IMR-90 (cell line): ENCODE measurements at regions not wholly inside any gene's neighbourhood (a gene's known extent, or its start where the extent isn't known, plus 50 kb on each side); places are given as distances from the start of the nearest gene placed in this dataset.

ENCODE experiments used
- ATAC-seq: fragments of 200-7000 bp; cut with Tn5 transposase; 2 replicates; pipeline ENCODE4 v1.9.1; 2020; ENCODE audit warnings: low read depth, mild to moderate bottlenecking, moderate library complexity
- BruUV-seq: library from RNA; stranded (reverse); fragments of 400-500 nt; replicated peaks from 2 replicates; lab custom pipeline; 2021; lab: Mats Ljungman, UMichigan
- CTCF ChIA-PET: fragments of 300-600 bp; formaldehyde crosslinking; extraction: SDS; loops from one replicate; lab custom pipeline; 2021; ENCODE audit warnings: antibody characterized with exemption; lab: Yijun Ruan, JAX
- POLR2A ChIA-PET: fragments of 300-600 bp; sonication (Branson Sonifier 250); formaldehyde crosslinking; loops from one replicate; lab custom pipeline; 2022; ENCODE audit warnings: antibody characterized with exemption; ENCODE audit not compliant: unreplicated experiment; lab: Charles Lee
- DNase-seq: peaks from one replicate; pipeline ENCODE4 v3.0.0; 2013
- H2AFZ ChIP-seq: replicated peaks from 2 replicates; pipeline ENCODE3; 2013; ENCODE audit warnings: low read length, mild to moderate bottlenecking; ENCODE audit not compliant: poor library complexity
- H2AK5ac ChIP-seq: 2 replicates; pipeline ENCODE4 v1.6.1; 2013; ENCODE audit warnings: low read depth, low read length, inconsistent platforms
- H2AK9ac ChIP-seq: replicated peaks from 2 replicates; pipeline ENCODE3; 2013; ENCODE audit warnings: mild to moderate bottlenecking, low read depth, low read length, moderate library complexity; ENCODE audit not compliant: poor library complexity
- H2BK120ac ChIP-seq: 2 replicates; pipeline ENCODE4 v1.6.1; 2013; ENCODE audit warnings: low read depth, low read length, inconsistent platforms
- H2BK15ac ChIP-seq: 3 replicates; pipeline ENCODE4 v1.6.1; 2013; ENCODE audit warnings: low read depth, low read length, inconsistent platforms
- H2BK20ac ChIP-seq: 2 replicates; pipeline ENCODE4 v1.6.1; 2013; ENCODE audit warnings: low read depth, mild to moderate bottlenecking, inconsistent platforms, low read length, moderate library complexity
- H2BK5ac ChIP-seq: 2 replicates; pipeline ENCODE4 v1.6.1; 2013; ENCODE audit warnings: mild to moderate bottlenecking, low read depth, low read length, inconsistent platforms; ENCODE audit not compliant: poor library complexity, severe bottlenecking
- H3K14ac ChIP-seq: replicated peaks from 2 replicates; pipeline ENCODE4 v1.6.1; 2013; ENCODE audit warnings: low read depth, low read length, inconsistent platforms
- H3K18ac ChIP-seq: 2 replicates; pipeline ENCODE4 v1.6.1; 2013; ENCODE audit warnings: low read depth, low read length, control low read depth
- H3K23ac ChIP-seq: 2 replicates; pipeline ENCODE4 v1.6.1; 2013; ENCODE audit warnings: low read depth, low read length, inconsistent platforms
- H3K27ac ChIP-seq: 2 replicates; pipeline ENCODE4 v1.5.1; 2013; ENCODE audit warnings: mild to moderate bottlenecking, control low read depth, low read length; ENCODE audit not compliant: insufficient read depth
- H3K27me3 ChIP-seq: 2 replicates; pipeline ENCODE4 v1.6.1; 2013; ENCODE audit warnings: low read length; ENCODE audit not compliant: control insufficient read depth, insufficient read depth
- H3K36me3 ChIP-seq: 2 replicates; pipeline ENCODE4 v1.6.1; 2013; ENCODE audit warnings: low read length, mixed read lengths; ENCODE audit not compliant: control insufficient read depth, insufficient read depth
- H3K4ac ChIP-seq: 2 replicates; pipeline ENCODE4 v1.6.1; 2013; ENCODE audit warnings: low read depth, low read length, inconsistent platforms
- H3K4me1 ChIP-seq: 2 replicates; pipeline ENCODE4 v1.6.1; 2013; ENCODE audit warnings: low read length, mixed read lengths; ENCODE audit not compliant: control insufficient read depth, insufficient read depth
- H3K4me2 ChIP-seq: 2 replicates; pipeline ENCODE4 v1.6.1; 2013; ENCODE audit warnings: low read depth, mild to moderate bottlenecking, control low read depth, low read length, moderate library complexity
- H3K4me3 ChIP-seq: 2 replicates; pipeline ENCODE4 v1.5.1; 2013; ENCODE audit warnings: low read depth, mild to moderate bottlenecking, control low read depth, low read length, moderate library complexity; ENCODE audit not compliant: insufficient read depth
- H3K56ac ChIP-seq: 2 replicates; pipeline ENCODE4 v1.6.1; 2013; ENCODE audit warnings: low read length, inconsistent platforms; ENCODE audit not compliant: insufficient read depth; ENCODE audit errors: extremely low read depth
- H3K79me1 ChIP-seq, 2 experiments: 2 replicates each; pipeline ENCODE4 v1.6.1; 2013; ENCODE audit warnings: low read length in 2 of 2, inconsistent platforms in 1 of 2, low read depth in 1 of 2
- H3K9ac ChIP-seq: 2 replicates; pipeline ENCODE4 v1.6.1; 2013; ENCODE audit warnings: low read depth, low read length, control low read depth
- H3K9me1 ChIP-seq: 2 replicates; pipeline ENCODE4 v1.6.1; 2013; ENCODE audit warnings: low read length, inconsistent platforms; ENCODE audit not compliant: insufficient read depth
- H3K9me3 ChIP-seq: 2 replicates; pipeline ENCODE4 v1.6.1; 2013; ENCODE audit warnings: low read length; ENCODE audit not compliant: control insufficient read depth, insufficient read depth
- H4K20me1 ChIP-seq: 2 replicates; pipeline ENCODE4 v1.6.1; 2013; ENCODE audit warnings: low read length, inconsistent platforms; ENCODE audit not compliant: insufficient read depth
- H4K5ac ChIP-seq: 2 replicates; pipeline ENCODE4 v1.6.1; 2013; ENCODE audit warnings: mild to moderate bottlenecking, low read depth, low read length, control low read depth
- H4K8ac ChIP-seq, 2 experiments: 2 replicates each; pipeline ENCODE4 v1.6.1; 2013; ENCODE audit warnings: low read depth in 2 of 2, low read length in 2 of 2, control low read depth in 1 of 2, inconsistent platforms in 1 of 2
- H4K91ac ChIP-seq: 2 replicates; pipeline ENCODE4 v1.6.1; 2013; ENCODE audit warnings: low read depth, low read length, inconsistent platforms; ENCODE audit not compliant: insufficient read depth
- BHLHE40 ChIP-seq: fragments of 150-350 bp; IDR thresholded peaks from 2 replicates; pipeline ENCODE4 v1.6.1; 2016; ENCODE audit warnings: mild to moderate bottlenecking, low read depth, low read length
- CEBPB ChIP-seq: IDR thresholded peaks from 2 replicates; pipeline ENCODE4 v1.6.1; 2012; ENCODE audit warnings: low read depth, low read length, improper control_type of control experiment
- MAFK ChIP-seq: IDR thresholded peaks from 2 replicates; pipeline ENCODE4 v1.6.1; 2012; ENCODE audit warnings: low read depth, low read length, improper control_type of control experiment
- MXI1 ChIP-seq: IDR thresholded peaks from 2 replicates; pipeline ENCODE4 v1.6.1; 2012; ENCODE audit warnings: low read depth, mild to moderate bottlenecking, low read length, moderate library complexity, borderline replicate concordance
- POLR2A ChIP-seq: IDR thresholded peaks from 2 replicates; pipeline ENCODE4 v1.6.1; 2012; ENCODE audit warnings: mild to moderate bottlenecking, low read depth, low read length
- RCOR1 ChIP-seq: IDR thresholded peaks from 2 replicates; pipeline ENCODE4 v1.6.1; 2012; ENCODE audit warnings: mild to moderate bottlenecking, low read length, improper control_type of control experiment; ENCODE audit not compliant: insufficient replicate concordance
- SMC3 ChIP-seq: fragments of 150-350 bp; IDR thresholded peaks from 2 replicates; pipeline ENCODE4 v1.6.1; 2016; ENCODE audit warnings: low read depth, mild to moderate bottlenecking, antibody characterized with exemption, low read length, moderate library complexity
- WGBS, 2 experiments: methylation state at CpG; one replicate each; pipeline versions ENCODE4 v1.1.5 to v1.1.7; 2013; ENCODE audit warnings: missing lambda C conversion rate in 2 of 2; ENCODE audit not compliant: insufficient read length in 1 of 2; ENCODE audit errors: extremely low coverage in 2 of 2; 5-methylcytosine and 5-hydroxymethylcytosine counted together
- dilution Hi-C: fragments of 300-500 bp; cut with HindIII; formaldehyde crosslinking; loops from one replicate; pipeline ENCODE4 v1.14.3; 2018; ENCODE audit warnings: low sequenced_read_pairs; ENCODE audit not compliant: unreplicated experiment
- in situ Hi-C: fragments of 300-500 bp; cut with MboI; formaldehyde crosslinking; loops from 3 replicates; pipeline ENCODE4 v1.14.3; 2019; ENCODE audit warnings: low sequenced_read_pairs, inconsistent platforms, mixed read lengths
- intact Hi-C: fragments of 100-400 bp; cut with micrococcal nuclease; formaldehyde crosslinking; loops from 2 replicates; pipeline ENCODE4 v1.10.0; 2022
- TF ChIP-seq, protein P1 (sequence below): conservative IDR thresholded peaks from 2 replicates; pipeline ENCODE4 v1.5.1; 2012; ENCODE audit warnings: mild to moderate bottlenecking, low read depth, low read length, improper control_type of control experiment

DNA sequence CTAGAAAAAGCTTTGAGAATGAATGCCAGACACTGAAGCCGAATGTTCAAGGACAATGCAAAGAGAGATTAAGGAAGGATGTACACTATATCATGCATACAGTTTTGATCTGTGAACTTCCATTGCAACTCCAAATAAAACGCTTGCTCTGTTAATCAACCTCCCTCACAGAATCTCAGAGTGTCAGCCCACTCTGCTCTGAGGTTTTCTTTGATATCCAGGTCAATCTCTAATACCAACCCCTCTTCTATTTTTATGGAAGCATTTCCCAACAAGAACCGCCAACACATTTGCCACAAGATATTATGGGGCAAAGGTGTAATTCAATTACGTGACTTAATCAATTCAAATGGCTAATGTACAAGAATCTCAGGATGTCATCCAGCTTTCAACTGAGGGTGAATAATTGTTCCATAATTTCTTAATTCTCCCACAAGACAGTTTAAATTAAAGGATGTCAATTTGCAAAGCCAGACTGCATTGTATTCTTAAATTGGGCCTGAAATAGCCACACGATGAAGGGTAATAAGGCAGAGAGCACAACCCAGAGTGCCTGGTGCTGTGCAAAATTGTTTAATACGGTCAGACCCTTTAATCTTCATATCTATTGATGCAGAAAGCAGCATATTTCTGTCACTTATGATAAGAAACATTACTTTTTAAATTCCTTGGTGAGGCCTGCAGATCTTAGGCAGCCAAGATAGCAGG lies 459.2 kb upstream of the DAB1 start:
- WGBS, 2 experiments, result no CpG with 5 or more reads among the region's 6 CpGs
- no peak overlapping the region for H3K14ac ChIP-seq
- H3K4me1 ChIP-seq, result no peaks in the 10 kb centered on the region
- no peak overlapping the region for H4K5ac ChIP-seq
- no peak overlapping the region for H3K56ac ChIP-seq
- no peaks in the 10 kb centered on the region for H3K36me3 ChIP-seq
- intact Hi-C loops, result no loop called here
- POLR2A ChIA-PET, result no interaction called here
- no peak overlapping the region for H2BK20ac ChIP-seq
- H3K4ac ChIP-seq, result no peak overlapping the region
- no peak overlapping the region for H2AK5ac ChIP-seq
- H3K18ac ChIP-seq, result no peak overlapping the region
- no peak overlapping the region for H3K23ac ChIP-seq
- H2AK9ac ChIP-seq, result no peak overlapping the region
- no peak overlapping the region for H3K4me2 ChIP-seq
- no peak overlapping the region for H3K4me3 ChIP-seq
- H2AFZ ChIP-seq, result no peak overlapping the region
- no peaks in the 10 kb centered on the region for H4K20me1 ChIP-seq
- H3K27me3 ChIP-seq, result no peaks in the 10 kb centered on the region
- no TSS peak for BruUV-seq
- no peak for TF ChIP-seq POLR2A
- no peak for TF ChIP-seq CEBPB
- TF ChIP-seq SMC3, result no peak
- TF ChIP-seq MAFK, result no peak
- no peak for TF ChIP-seq BHLHE40
- TF ChIP-seq RCOR1, result no peak
- TF ChIP-seq MXI1, result no peak
- TF ChIP-seq, protein P1, sequence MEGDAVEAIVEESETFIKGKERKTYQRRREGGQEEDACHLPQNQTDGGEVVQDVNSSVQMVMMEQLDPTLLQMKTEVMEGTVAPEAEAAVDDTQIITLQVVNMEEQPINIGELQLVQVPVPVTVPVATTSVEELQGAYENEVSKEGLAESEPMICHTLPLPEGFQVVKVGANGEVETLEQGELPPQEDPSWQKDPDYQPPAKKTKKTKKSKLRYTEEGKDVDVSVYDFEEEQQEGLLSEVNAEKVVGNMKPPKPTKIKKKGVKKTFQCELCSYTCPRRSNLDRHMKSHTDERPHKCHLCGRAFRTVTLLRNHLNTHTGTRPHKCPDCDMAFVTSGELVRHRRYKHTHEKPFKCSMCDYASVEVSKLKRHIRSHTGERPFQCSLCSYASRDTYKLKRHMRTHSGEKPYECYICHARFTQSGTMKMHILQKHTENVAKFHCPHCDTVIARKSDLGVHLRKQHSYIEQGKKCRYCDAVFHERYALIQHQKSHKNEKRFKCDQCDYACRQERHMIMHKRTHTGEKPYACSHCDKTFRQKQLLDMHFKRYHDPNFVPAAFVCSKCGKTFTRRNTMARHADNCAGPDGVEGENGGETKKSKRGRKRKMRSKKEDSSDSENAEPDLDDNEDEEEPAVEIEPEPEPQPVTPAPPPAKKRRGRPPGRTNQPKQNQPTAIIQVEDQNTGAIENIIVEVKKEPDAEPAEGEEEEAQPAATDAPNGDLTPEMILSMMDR, result no peak
- no peak overlapping the region for H2BK5ac ChIP-seq
- CTCF ChIA-PET, result interaction anchor here (0.6 kb wide), 1 partner anchor 13 kb away, joined by 3 read pairs; no protein-coding TSS in a partner anchor
- H2BK15ac ChIP-seq, result no peak overlapping the region
- ATAC-seq (no peak), DNase-seq (no peak)
- H3K27ac ChIP-seq, result no peak overlapping the region
- no peaks in the 10 kb centered on the region for H3K79me1 ChIP-seq
- in situ Hi-C loops, result no loop called here
- H3K9ac ChIP-seq, result no peak overlapping the region
- no peak overlapping the region for H2BK120ac ChIP-seq
- dilution Hi-C loops, result no loop called here
- H4K91ac ChIP-seq, result no peak overlapping the region
- H4K8ac ChIP-seq, result no peak overlapping the region
- no peaks in the 10 kb centered on the region for H3K9me1 ChIP-seq
- H3K9me3 ChIP-seq, result no peaks in the 10 kb centered on the region
